Endothelial cell of umbilical vein (primary cell): ENCODE measurements at regions not wholly inside any gene's neighbourhood (a gene's known extent, or its start where the extent isn't known, plus 50 kb on each side); places are given as distances from the start of the nearest gene placed in this dataset.

Experiments used
- BruUV-seq: library from RNA; stranded (reverse); fragments of 400-500 nt; replicated peaks from 2 replicates; lab custom pipeline; 2021; lab: Mats Ljungman, UMichigan
- CTCF ChIA-PET: fragments of 300-600, 350-600 bp; sonication (Branson Sonifier 250); formaldehyde crosslinking; loops from one replicate; lab custom pipeline; 2021; ENCODE audit warnings: antibody characterized with exemption, inconsistent platforms; lab: Charles Lee
- POLR2A ChIA-PET: fragments of 300-600, 350-600 bp; sonication (Branson Sonifier 250); formaldehyde crosslinking; loops from one replicate; lab custom pipeline; 2021; ENCODE audit warnings: antibody characterized with exemption, inconsistent platforms; lab: Charles Lee
- DNase-seq: peaks from one replicate; pipeline ENCODE4 v3.0.0-alpha.2; 2011; ENCODE audit warnings: low read depth, low spot score
- FAIRE-seq: peaks from 2 replicates; lab custom pipeline; 2011; peaks lifted over from hg19 to GRCh38; lab: Jason Lieb, UNC
- H2AFZ ChIP-seq: 2 replicates; pipeline ENCODE4 v1.6.0; 2012; ENCODE audit warnings: low read depth, low read length, control low read depth, inconsistent platforms
- H3K27ac ChIP-seq: 2 replicates; pipeline ENCODE4 v1.5.1; 2011; ENCODE audit warnings: low read depth, mild to moderate bottlenecking, control low read depth, low read length, moderate library complexity; ENCODE audit not compliant: insufficient read depth
- H3K27me3 ChIP-seq, 2 experiments: 2 replicates each; pipeline versions ENCODE4 v1.6.0 to v1.6.1; 2011; ENCODE audit warnings: low read length in 2 of 2, mixed read lengths in 1 of 2; ENCODE audit not compliant: control insufficient read depth in 2 of 2, insufficient read depth in 2 of 2
- H3K36me3 ChIP-seq, 2 experiments: 2 replicates in 1 of 2; 3 replicates in 1 of 2; pipeline ENCODE4 v1.5.1; 2011; ENCODE audit warnings: low read length in 2 of 2, mild to moderate bottlenecking in 1 of 2, moderate library complexity in 1 of 2; ENCODE audit not compliant: control insufficient read depth in 2 of 2, insufficient read depth in 2 of 2; ENCODE audit errors: extremely low read depth in 1 of 2
- H3K4me1 ChIP-seq: 3 replicates; pipeline ENCODE4 v1.5.1; 2011; ENCODE audit warnings: mild to moderate bottlenecking, low read length; ENCODE audit not compliant: control insufficient read depth, insufficient read depth; ENCODE audit errors: extremely low read depth
- H3K4me2 ChIP-seq: 2 replicates; pipeline ENCODE4 v1.6.1; 2011; ENCODE audit warnings: low read length, control low read depth, mixed read lengths; ENCODE audit not compliant: insufficient read depth
- H3K4me3 ChIP-seq, 3 experiments: fragments of 200-600 bp in 1 of 3; sonication (generic), shearing (Covaris generic) in 1 of 3; replicated peaks in 1 of 3; 2 replicates each; pipeline ENCODE4 v1.5.1; 2011 to 2016; ENCODE audit warnings: control low read depth in 3 of 3, low read length in 3 of 3, mild to moderate bottlenecking in 2 of 3, inconsistent platforms in 1 of 3, low read depth in 1 of 3, moderate library complexity in 1 of 3; ENCODE audit not compliant: insufficient read depth in 1 of 3
- H3K79me2 ChIP-seq: 2 replicates; pipeline ENCODE4 v1.6.0; 2012; ENCODE audit warnings: low read length, inconsistent platforms; ENCODE audit not compliant: control insufficient read depth, insufficient read depth
- H3K9ac ChIP-seq: replicated peaks from 2 replicates; pipeline ENCODE3; 2011; ENCODE audit warnings: low read length, control low read depth; ENCODE audit not compliant: insufficient read depth; ENCODE audit errors: extremely low read depth
- H3K9me1 ChIP-seq: replicated peaks from 3 replicates; pipeline ENCODE4 v1.6.0; 2011; ENCODE audit warnings: mild to moderate bottlenecking, low read length; ENCODE audit not compliant: control insufficient read depth, insufficient read depth; ENCODE audit errors: extremely low read depth
- H3K9me3 ChIP-seq: replicated peaks from 2 replicates; pipeline ENCODE4 v1.5.1; 2012; ENCODE audit warnings: low read length, inconsistent platforms; ENCODE audit not compliant: control insufficient read depth, insufficient read depth
- H4K20me1 ChIP-seq: replicated peaks from 2 replicates; pipeline ENCODE3; 2011; ENCODE audit warnings: mild to moderate bottlenecking, low read length; ENCODE audit not compliant: control insufficient read depth, insufficient read depth; ENCODE audit errors: extremely low read depth
- CTCF ChIP-seq, 2 donors: IDR thresholded peaks; 1 replicate in 1 of 2; 2 replicates in 1 of 2; pipeline ENCODE4 v1.5.1; 2011; ENCODE audit warnings: low read length in 2 of 2, mild to moderate bottlenecking in 2 of 2, moderate library complexity in 2 of 2, control low read depth in 1 of 2, inconsistent platforms in 1 of 2, low read depth in 1 of 2; ENCODE audit not compliant: insufficient read depth in 1 of 2; ENCODE audit errors: extremely low read depth in 1 of 2
- EZH2 ChIP-seq: IDR thresholded peaks from 2 replicates; pipeline ENCODE4 v1.6.1; 2012; ENCODE audit warnings: borderline replicate concordance, low read depth, mild to moderate bottlenecking, moderate library complexity, low read length, inconsistent platforms; ENCODE audit not compliant: severe bottlenecking
- FOS ChIP-seq: IDR thresholded peaks from 2 replicates; pipeline ENCODE4 v1.6.1; 2011; ENCODE audit warnings: mild to moderate bottlenecking, low read length, moderate library complexity, borderline replicate concordance; ENCODE audit not compliant: insufficient read depth
- GATA2 ChIP-seq: IDR thresholded peaks from 2 replicates; pipeline ENCODE4 v1.7.0; 2011; ENCODE audit warnings: low read depth, mild to moderate bottlenecking, moderate library complexity, mixed read lengths, low read length; ENCODE audit not compliant: insufficient read length, insufficient read depth
- JUN ChIP-seq: IDR thresholded peaks from 2 replicates; pipeline ENCODE4 v1.6.1; 2011; ENCODE audit warnings: borderline replicate concordance, low read depth; ENCODE audit not compliant: insufficient read length, insufficient read depth
- MAX ChIP-seq: IDR thresholded peaks from 2 replicates; pipeline ENCODE4 v1.6.1; 2011; ENCODE audit not compliant: insufficient read depth, insufficient read length
- MYC ChIP-seq: IDR thresholded peaks from one replicate; pipeline ENCODE4 v1.6.1; 2011; ENCODE audit warnings: mild to moderate bottlenecking, low read depth, low read length
- POLR2A ChIP-seq: IDR thresholded peaks from 2 replicates; pipeline ENCODE4 v1.6.1; 2012; ENCODE audit warnings: low read depth, mild to moderate bottlenecking, control low read depth, low read length
- POLR2AphosphoS5 ChIP-seq: IDR thresholded peaks from 2 replicates; pipeline ENCODE4 v1.6.1; 2012; ENCODE audit warnings: low read depth, mild to moderate bottlenecking, control low read depth, low read length, moderate library complexity; ENCODE audit not compliant: insufficient read depth
- dilution Hi-C: fragments of 300-500 bp; cut with MboI; formaldehyde crosslinking; loops from one replicate; pipeline ENCODE4 v1.15.0; 2019; ENCODE audit warnings: low sequenced_read_pairs; ENCODE audit not compliant: extremely low pct_ligation_motif_present
- intact Hi-C: fragments of 100-400 bp; cut with micrococcal nuclease; formaldehyde crosslinking; loops from one replicate; pipeline ENCODE4 v1.10.0; 2022

- no peaks in the 10 kb centered on the region for H3K9me3 ChIP-seq
- no peak overlapping the region for H3K4me2 ChIP-seq
- CTCF ChIA-PET = interaction anchor here (1.2 to 1.5 kb wide), 3 partner anchors 8 to 73 kb away, joined by 3 to 9 read pairs (median 4); no protein-coding TSS in a partner anchor
- no peaks in the 10 kb centered on the region for H3K9me1 ChIP-seq
- no peak overlapping the region for H3K9ac ChIP-seq
- no peaks in the 10 kb centered on the region for H4K20me1 ChIP-seq
- H3K79me2 ChIP-seq = no peaks in the 10 kb centered on the region
- POLR2A ChIA-PET = no interaction called here
- peaks cover 17 to 29% of the 10 kb centered on the region in 2 experiments for H3K27me3 ChIP-seq
- DNase-seq = no peak
- no peak overlapping the region for H3K4me3 ChIP-seq
- TF ChIP-seq EZH2 = no peak
- TF ChIP-seq MYC = no peak
- no peak for TF ChIP-seq JUN
- TF ChIP-seq MAX = no peak
- no peak for TF ChIP-seq FOS
- TF ChIP-seq POLR2AphosphoS5 = no peak
- no peak for TF ChIP-seq GATA2
- TF ChIP-seq CTCF (IDR thresholded peaks at IDR 0.05; ENCODE audit: extremely low read depth in 1 of 2, insufficient read depth in 1 of 2, low read depth in 1 of 2, low read length in 2 of 2) = no peak
- TF ChIP-seq POLR2A = no peak
- no peak for FAIRE-seq
- H2AFZ ChIP-seq = no peak overlapping the region
- BruUV-seq = no TSS peak
- no peaks in the 10 kb centered on the region for H3K36me3 ChIP-seq
- H3K4me1 ChIP-seq = no peaks in the 10 kb centered on the region
- no peak overlapping the region for H3K27ac ChIP-seq
- dilution Hi-C loops = no loop called here
- intact Hi-C loops = no loop called here
Measured at GRCh38 chr5:112684737-112685136, 52.9 kb upstream of the APC start.
